GM19467 (cell line): ENCODE measurements at regions not wholly inside any gene's neighbourhood (a gene's known extent, or its start where the extent isn't known, plus 50 kb on each side); places are given as distances from the start of the nearest gene placed in this dataset.

Experiments
- ATAC-seq: cut with Tn5 transposase; IDR thresholded peaks from one replicate; pipeline ENCODE4 v1.9.1; 2021; ENCODE audit warnings: mild to moderate bottlenecking, moderate library complexity; ENCODE audit not compliant: unreplicated experiment

- no peak for ATAC-seq
Observed at GRCh38 chr9:75830303-75830702, 60.2 kb upstream of the PCSK5 start.

GRCh38 chr9:75833778-75834177 lies 56.7 kb upstream of the PCSK5 start:
- ATAC-seq = no peak

DNA sequence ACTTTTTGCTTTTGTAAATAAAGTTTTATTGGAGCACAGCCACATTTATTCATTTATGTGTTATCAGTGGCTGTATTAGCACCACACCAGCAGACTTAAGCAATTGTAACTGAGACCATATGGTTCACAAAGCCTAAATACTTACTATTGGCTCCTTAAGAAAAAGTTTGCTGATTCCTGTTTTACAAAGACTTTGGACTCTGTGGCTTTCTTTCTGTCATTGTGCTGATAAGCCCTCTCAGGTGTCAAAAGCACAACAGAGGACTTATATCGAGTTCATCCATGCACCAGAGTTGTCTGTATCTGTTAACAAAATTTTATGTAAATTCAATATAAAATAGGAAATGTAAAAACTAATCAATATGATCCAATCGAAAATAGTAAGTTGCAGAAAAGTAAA lies 55.6 kb upstream of the PCSK5 start:
- no peak for ATAC-seq
